ENCODE measurements at regions not wholly inside any gene's neighbourhood (a gene's known extent, or its start where the extent isn't known, plus 50 kb on each side); places are given as distances from the start of the nearest gene placed in this dataset.

- no peaks in the 10 kb centered on the region for H3K36me3 Mint-ChIP-seq
- H3K4me3 Mint-ChIP-seq, result no peak overlapping the region
- no peak for TF ChIP-seq CTCF (IDR thresholded peaks at IDR 0.05; ENCODE audit: unreplicated experiment)
- H3K4me1 Mint-ChIP-seq, result no peaks in the 10 kb centered on the region
- no peak for DNase-seq (ENCODE audit: low spot score in 2 of 2, unreplicated experiment in 2 of 2)
- H3K9me3 Mint-ChIP-seq, result peaks cover 12% of the 10 kb centered on the region
- H3K27me3 Mint-ChIP-seq (ENCODE audit: low read depth), result no peaks in the 10 kb centered on the region
- no peak overlapping the region for H3K27ac Mint-ChIP-seq
These were observed 107.6 kb upstream of the KHDRBS2 start for GRCh38 chr6:62393608-62394007.

- H3K9me3 Mint-ChIP-seq, result peaks cover 10% of the 10 kb centered on the region
- no peak overlapping the region for H3K4me3 Mint-ChIP-seq
- no peaks in the 10 kb centered on the region for H3K36me3 Mint-ChIP-seq
- H3K27ac Mint-ChIP-seq, result no peak overlapping the region
- no peak for DNase-seq (ENCODE audit: low spot score in 2 of 2, unreplicated experiment in 2 of 2)
- H3K4me1 Mint-ChIP-seq, result no peaks in the 10 kb centered on the region
- no peaks in the 10 kb centered on the region for H3K27me3 Mint-ChIP-seq (ENCODE audit: low read depth)
- TF ChIP-seq CTCF (IDR thresholded peaks at IDR 0.05; ENCODE audit: unreplicated experiment), result no peak
These were observed 106.3 kb upstream of the KHDRBS2 start for GRCh38 chr6:62392291-62392690.

GRCh38 chr6:62391358-62391757 is 105.3 kb upstream of the KHDRBS2 start:
- Mint-ChIP-seq H3K4me3 (no peak overlapping the region), H3K9me3 (peaks cover 8% of the 10 kb centered on the region), H3K36me3 (no peaks in the 10 kb centered on the region), H3K4me1 (no peaks in the 10 kb centered on the region), H3K27ac (no peak overlapping the region), H3K27me3 (ENCODE audit: low read depth) (no peaks in the 10 kb centered on the region)
- no peak for DNase-seq (ENCODE audit: low spot score in 2 of 2, unreplicated experiment in 2 of 2)
- no peak for TF ChIP-seq CTCF (IDR thresholded peaks at IDR 0.05; ENCODE audit: unreplicated experiment)

- H3K9me3 Mint-ChIP-seq, result peaks cover 5% of the 10 kb centered on the region
- no peak for DNase-seq (ENCODE audit: low spot score in 2 of 2, unreplicated experiment in 2 of 2)
- no peaks in the 10 kb centered on the region for H3K4me1 Mint-ChIP-seq
- H3K27ac Mint-ChIP-seq, result no peak overlapping the region
- no peak overlapping the region for H3K4me3 Mint-ChIP-seq
- no peaks in the 10 kb centered on the region for H3K27me3 Mint-ChIP-seq (ENCODE audit: low read depth)
- TF ChIP-seq CTCF (IDR thresholded peaks at IDR 0.05; ENCODE audit: unreplicated experiment), result no peak
- H3K36me3 Mint-ChIP-seq, result no peaks in the 10 kb centered on the region
These were observed 104.4 kb upstream of the KHDRBS2 start for GRCh38 chr6:62390401-62390800.

- Mint-ChIP-seq H3K9me3 (no peaks in the 10 kb centered on the region), H3K27me3 (ENCODE audit: low read depth) (no peaks in the 10 kb centered on the region), H3K27ac (no peak overlapping the region), H3K36me3 (no peaks in the 10 kb centered on the region), H3K4me1 (no peaks in the 10 kb centered on the region), H3K4me3 (no peak overlapping the region)
- no peak for TF ChIP-seq CTCF (IDR thresholded peaks at IDR 0.05; ENCODE audit: unreplicated experiment)
- no peak for DNase-seq (ENCODE audit: low spot score in 2 of 2, unreplicated experiment in 2 of 2)
These were observed 85.6 kb upstream of the KHDRBS2 start for GRCh38 chr6:62371453-62372210.
